ENCODE measurements at regions not wholly inside any gene's neighbourhood (a gene's known extent, or its start where the extent isn't known, plus 50 kb on each side); places are given as distances from the start of the nearest gene placed in this dataset.

- TF ChIP-seq WT1 (tag by site-specific recombination; IDR thresholded peaks at IDR 0.05) (no peak), ZNF248 (tag by site-specific recombination; IDR thresholded peaks at IDR 0.05) (no peak), REST (tag by site-specific recombination; IDR thresholded peaks at IDR 0.05) (no peak), ZNF157 (tag by site-specific recombination; IDR thresholded peaks at IDR 0.05) (no peak), ZNF610 (tag by site-specific recombination; IDR thresholded peaks at IDR 0.05; ENCODE audit: borderline replicate concordance) (no peak), ZNF341 (tag by site-specific recombination; IDR thresholded peaks at IDR 0.05; ENCODE audit: low read depth) (no peak), ZNF548 (tag by site-specific recombination; IDR thresholded peaks at IDR 0.05) (no peak), PRDM10 (tag by site-specific recombination; IDR thresholded peaks at IDR 0.05) (no peak), ZNF133 (tag by site-specific recombination; IDR thresholded peaks at IDR 0.05) (no peak), ZNF488 (tag by site-specific recombination; IDR thresholded peaks at IDR 0.05) (no peak), PBX3 (CRISPR knock-in tag; IDR thresholded peaks at IDR 0.05) (no peak), BCL6B (tag by site-specific recombination; IDR thresholded peaks at IDR 0.05) (no peak), KLF16 (tag by site-specific recombination; IDR thresholded peaks at IDR 0.05) (no peak), ZNF549 (tag by site-specific recombination; IDR thresholded peaks at IDR 0.05) (no peak), ZNF221 (tag by site-specific recombination; IDR thresholded peaks at IDR 0.05; ENCODE audit: borderline replicate concordance) (no peak), ZNF747 (tag by site-specific recombination; IDR thresholded peaks at IDR 0.05) (no peak), SP7 (tag by site-specific recombination; IDR thresholded peaks at IDR 0.05) (no peak)
- Histone ChIP-seq H3K4me3 (ENCODE audit: low read depth, low read length) (no peak overlapping the region), H3K36me3 (ENCODE audit: control insufficient read depth in 2 of 2, insufficient read depth in 1 of 2, low read length in 2 of 2) (no peaks in the 10 kb centered on the region), H3K4me1 (ENCODE audit: control insufficient read depth, insufficient read depth, low read length) (0 out of 2 replicates have a peak, but pooled peaks cover 3% of the 10 kb centered on the region), H3K27ac (ENCODE audit: extremely low read depth, low read depth, low read length) (no peak overlapping the region), H3K9me3 (ENCODE audit: control insufficient read depth, insufficient read depth, low read depth, low read length) (no peaks in the 10 kb centered on the region)
- POLR2A ChIA-PET = no interaction called here
- CTCF ChIA-PET = interaction anchor here (2.0 kb wide), 1 partner anchor 61 kb away, joined by 4 read pairs; no protein-coding TSS in a partner anchor
Observed at GRCh38 chr2:67295406-67295805, 101.7 kb upstream of the ETAA1 start.
